OCI-LY1 (cell line): ENCODE measurements at regions not wholly inside any gene's neighbourhood (a gene's known extent, or its start where the extent isn't known, plus 50 kb on each side); places are given as distances from the start of the nearest gene placed in this dataset.

Source experiments
- H2AFZ ChIP-seq: fragments of 200-600 bp; sonication (generic), shearing (Covaris generic); 2 replicates; pipeline ENCODE4 v1.6.0; 2014; ENCODE audit warnings: antibody characterized with exemption, mild to moderate bottlenecking, low read length
- H3F3A ChIP-seq: fragments of 200-600 bp; sonication (generic), shearing (Covaris generic); 2 replicates; pipeline ENCODE4 v1.6.0; 2014; ENCODE audit warnings: mild to moderate bottlenecking, antibody characterized with exemption, low read length, moderate library complexity; ENCODE audit not compliant: insufficient read depth
- H3K27ac ChIP-seq: fragments of 200-600 bp; sonication (generic); 2 replicates; pipeline ENCODE4 v1.5.1; 2014; ENCODE audit warnings: low read length, mixed run types, mild to moderate bottlenecking, low read depth; ENCODE audit not compliant: poor library complexity, severe bottlenecking
- H3K27me3 ChIP-seq: fragments of 200-600 bp; sonication (generic); 2 replicates; pipeline ENCODE4 v1.6.0; 2014; ENCODE audit warnings: antibody characterized with exemption, mild to moderate bottlenecking, low read length, moderate library complexity; ENCODE audit not compliant: insufficient read depth
- H3K36me3 ChIP-seq: fragments of 200-600 bp; sonication (generic); 2 replicates; pipeline ENCODE4 v1.6.1; 2014; ENCODE audit warnings: mild to moderate bottlenecking, antibody characterized with exemption, low read length, moderate library complexity, mixed read lengths; ENCODE audit not compliant: insufficient read depth
- H3K4me1 ChIP-seq: fragments of 200-600 bp; sonication (generic); 2 replicates; pipeline ENCODE4 v1.5.1; 2014; ENCODE audit warnings: mild to moderate bottlenecking, low read length, moderate library complexity; ENCODE audit not compliant: insufficient read depth, severe bottlenecking
- H3K4me2 ChIP-seq: fragments of 200-600 bp; sonication (generic), shearing (Covaris generic); 2 replicates; pipeline ENCODE4 v1.6.1; 2014; ENCODE audit warnings: low read length
- H3K4me3 ChIP-seq: fragments of 200-600 bp; sonication (generic); 2 replicates; pipeline ENCODE4 v1.5.1; 2014; ENCODE audit warnings: low read length, low read depth, mild to moderate bottlenecking, mixed read lengths; ENCODE audit not compliant: poor library complexity, severe bottlenecking
- H3K79me2 ChIP-seq: fragments of 200-600 bp; shearing (Covaris generic); 2 replicates; pipeline ENCODE4 v1.6.1; 2016; ENCODE audit warnings: mixed run types, low read length, mixed read lengths; ENCODE audit not compliant: insufficient read depth
- H3K9ac ChIP-seq: fragments of 200-600 bp; sonication (generic), shearing (Covaris generic); 2 replicates; pipeline ENCODE4 v1.6.1; 2014; ENCODE audit warnings: mild to moderate bottlenecking, low read length, mixed read lengths
- H3K9me2 ChIP-seq: fragments of 200-600 bp; sonication (generic), shearing (Covaris generic); 2 replicates; pipeline ENCODE4 v1.6.1; 2014; ENCODE audit warnings: low read depth, mild to moderate bottlenecking, low read length, mixed read lengths
- H3K9me3 ChIP-seq: fragments of 200-600 bp; shearing (Covaris generic); 2 replicates; pipeline ENCODE4 v1.6.1; 2014; ENCODE audit warnings: low read length, mixed read lengths
- H4K20me1 ChIP-seq: fragments of 200-600 bp; sonication (generic), shearing (Covaris generic); 2 replicates; pipeline ENCODE4 v1.6.0; 2016; ENCODE audit warnings: mild to moderate bottlenecking, low read length; ENCODE audit not compliant: insufficient read depth
- EZH2 ChIP-seq: fragments of 200-600 bp; sonication (generic), shearing (Covaris generic); IDR thresholded peaks from 2 replicates; pipeline ENCODE4 v1.8.0; 2017; ENCODE audit warnings: borderline replicate concordance, mixed run types, mild to moderate bottlenecking, antibody characterized with exemption, low read length, moderate library complexity, mixed read lengths
- TF ChIP-seq, protein P1 (sequence below): fragments of 200-600 bp; sonication (generic), shearing (Covaris generic); IDR thresholded peaks from 2 replicates; pipeline ENCODE4 v1.5.1; 2017; ENCODE audit warnings: mild to moderate bottlenecking, antibody characterized with exemption, low read length, moderate library complexity, mixed read lengths

DNA sequence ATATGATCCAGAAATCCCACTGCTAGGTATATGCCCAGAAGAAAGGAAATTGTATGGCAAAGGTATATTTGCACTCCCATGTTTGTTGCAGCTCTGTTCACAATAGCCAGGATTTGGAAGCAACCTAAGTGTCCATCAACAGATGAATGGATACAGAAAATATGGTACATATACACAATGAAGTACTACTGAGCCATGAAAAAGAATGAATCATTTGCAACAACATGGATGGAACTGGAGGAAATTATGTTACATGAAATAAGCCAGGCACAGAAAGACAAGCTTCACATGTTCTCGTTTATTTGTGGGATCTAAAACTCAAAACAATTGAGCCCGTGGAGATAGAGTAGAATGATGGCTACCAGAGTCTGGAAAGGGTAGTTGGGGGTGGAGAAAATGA lies 55.5 kb upstream of the BDH1 start:
- Histone ChIP-seq H3K27ac (no peak overlapping the region), H3K79me2 (no peaks in the 10 kb centered on the region), H2AFZ (no peak overlapping the region), H3K9ac (no peak overlapping the region), H3F3A (no peaks in the 10 kb centered on the region), H3K36me3 (peaks cover 97% of the 10 kb centered on the region), H3K9me2 (no peaks in the 10 kb centered on the region), H3K9me3 (peaks cover 10% of the 10 kb centered on the region; the same call in 1 of the 2 replicates), H4K20me1 (no peaks in the 10 kb centered on the region), H3K4me3 (no peak overlapping the region), H3K4me1 (no peaks in the 10 kb centered on the region), H3K4me2 (no peak overlapping the region), H3K27me3 (no peaks in the 10 kb centered on the region)
- TF ChIP-seq, protein P1, sequence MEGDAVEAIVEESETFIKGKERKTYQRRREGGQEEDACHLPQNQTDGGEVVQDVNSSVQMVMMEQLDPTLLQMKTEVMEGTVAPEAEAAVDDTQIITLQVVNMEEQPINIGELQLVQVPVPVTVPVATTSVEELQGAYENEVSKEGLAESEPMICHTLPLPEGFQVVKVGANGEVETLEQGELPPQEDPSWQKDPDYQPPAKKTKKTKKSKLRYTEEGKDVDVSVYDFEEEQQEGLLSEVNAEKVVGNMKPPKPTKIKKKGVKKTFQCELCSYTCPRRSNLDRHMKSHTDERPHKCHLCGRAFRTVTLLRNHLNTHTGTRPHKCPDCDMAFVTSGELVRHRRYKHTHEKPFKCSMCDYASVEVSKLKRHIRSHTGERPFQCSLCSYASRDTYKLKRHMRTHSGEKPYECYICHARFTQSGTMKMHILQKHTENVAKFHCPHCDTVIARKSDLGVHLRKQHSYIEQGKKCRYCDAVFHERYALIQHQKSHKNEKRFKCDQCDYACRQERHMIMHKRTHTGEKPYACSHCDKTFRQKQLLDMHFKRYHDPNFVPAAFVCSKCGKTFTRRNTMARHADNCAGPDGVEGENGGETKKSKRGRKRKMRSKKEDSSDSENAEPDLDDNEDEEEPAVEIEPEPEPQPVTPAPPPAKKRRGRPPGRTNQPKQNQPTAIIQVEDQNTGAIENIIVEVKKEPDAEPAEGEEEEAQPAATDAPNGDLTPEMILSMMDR: no peak
- TF ChIP-seq EZH2: no peak

DNA sequence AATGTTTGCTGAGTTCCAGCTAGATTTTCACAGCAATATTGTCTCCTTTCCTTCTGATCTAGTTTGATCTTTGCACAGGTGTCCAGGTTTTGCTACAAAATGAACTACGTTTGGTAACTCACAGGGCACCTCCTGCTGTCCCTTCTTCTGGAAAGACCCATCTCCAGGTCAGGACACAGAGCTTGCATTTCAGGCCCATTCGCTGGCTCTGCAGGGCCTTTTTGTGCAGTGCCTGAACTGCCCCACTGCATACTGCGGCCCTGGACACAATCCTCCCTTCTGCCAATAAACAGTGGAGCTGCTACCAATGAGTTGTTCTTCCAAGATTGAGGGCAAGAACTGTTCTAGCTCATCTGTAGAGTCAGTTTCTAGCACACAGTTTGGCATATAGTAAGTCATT lies 50.7 kb upstream of the BDH1 start:
- Histone ChIP-seq H3K9ac (no peak overlapping the region), H3K9me2 (no peaks in the 10 kb centered on the region), H3K4me1 (no peaks in the 10 kb centered on the region), H3K27me3 (no peaks in the 10 kb centered on the region), H3K79me2 (no peaks in the 10 kb centered on the region), H3K27ac (no peak overlapping the region), H2AFZ (no peak overlapping the region), H4K20me1 (no peaks in the 10 kb centered on the region), H3K4me3 (no peak overlapping the region), H3K4me2 (no peak overlapping the region), H3F3A (no peaks in the 10 kb centered on the region), H3K9me3 (peaks cover 3% of the 10 kb centered on the region; the same call in 1 of the 2 replicates), H3K36me3 (peaks cover 53% of the 10 kb centered on the region)
- no peak for TF ChIP-seq EZH2
- TF ChIP-seq, protein P1: no peak
